ENCODE measurements at regions not wholly inside any gene's neighbourhood (a gene's known extent, or its start where the extent isn't known, plus 50 kb on each side); places are given as distances from the start of the nearest gene placed in this dataset.

GRCh38 chr2:126413079-126413478 lies 242.9 kb upstream of the GYPC start:
- DNase-seq: peak in 1 of 35 experiments; percentile 16

DNA sequence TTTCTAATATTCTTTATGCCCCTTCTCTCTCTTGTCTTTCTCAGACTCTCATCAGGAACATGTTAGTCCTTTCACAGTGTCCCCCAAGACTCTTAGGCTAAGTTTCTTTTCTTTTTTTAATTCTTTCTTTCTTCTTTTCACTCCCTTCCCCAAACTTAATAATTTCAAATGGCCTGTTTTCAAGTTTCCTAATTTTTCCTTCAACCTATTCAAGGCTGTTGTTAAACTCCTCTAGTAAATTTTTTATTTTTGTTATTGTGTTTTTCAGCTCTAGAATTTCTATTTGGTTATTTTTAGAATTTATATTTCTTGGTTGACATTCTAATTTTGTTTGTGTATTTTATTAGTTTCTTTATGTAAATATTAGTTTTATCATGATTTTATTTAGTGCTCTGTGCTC lies 236.6 kb upstream of the GYPC start:
- POLR2A ChIA-PET: no interaction called here
- H3K9me3 ChIP-seq: no peaks in the 10 kb centered on the region
- CTCF ChIA-PET: no interaction called here

More at GRCh38 chr2:126413079-126413478, 242.9 kb upstream of the GYPC start:
- Histone ChIP-seq H3K9me3 (no peaks in the 10 kb centered on the region), H3K27ac (ENCODE audit: low read length) (no peak overlapping the region), H3K4me1 (ENCODE audit: control insufficient read depth in 1 of 2, extremely low read depth in 1 of 2, insufficient read depth in 2 of 2, low read length in 2 of 2) (peaks cover 0 to 2% of the 10 kb centered on the region in 2 experiments), H3K27me3 (replicated peaks in 1 of 2; ENCODE audit: control insufficient read depth in 2 of 2, extremely low read depth in 1 of 2, insufficient read depth in 2 of 2, low read length in 1 of 2) (no peaks in the 10 kb centered on the region), H3K4me3 (ENCODE audit: control insufficient read depth in 1 of 2, extremely low read depth in 1 of 2, low read length in 1 of 2) (no peak overlapping the region), H3K36me3 (ENCODE audit: control insufficient read depth in 2 of 2, extremely low read depth in 1 of 2, insufficient read depth in 1 of 2, low read length in 1 of 2) (no peaks in the 10 kb centered on the region)
- H3K27me3 Mint-ChIP-seq: peaks cover 0 to 4% of the 10 kb centered on the region in 2 donors
- ChIA-PET POLR2A (no interaction called here), CTCF (interaction anchor here in 1 of 2 donors (0.6 to 1.2 kb wide), 2 partner anchors 15 to 70 kb away, joined by 3 read pairs; no protein-coding TSS in a partner anchor)
- peaks cover 0 to 3% (median 0%) of the 10 kb centered on the region in 3 donors for H3K9me3 Mint-ChIP-seq
- H3K36me3 Mint-ChIP-seq: no peaks in the 10 kb centered on the region
- H3K4me1 Mint-ChIP-seq: peaks cover 17 to 24% (median 18%) of the 10 kb centered on the region in 3 donors
- peak overlapping the region; percentile 3 to 82 for H3K27ac Mint-ChIP-seq
- peak overlapping the region in 2 of 3 donors; percentile 0 to 43 for H3K4me3 Mint-ChIP-seq
- no CpG with 5 or more reads among the region's 4 CpGs for WGBS (ENCODE audit: insufficient coverage)
- ATAC-seq (replicated peaks in 1 of 4): peak in 3 of 4 experiments; percentile 33 to 81 (median 50)

DNA sequence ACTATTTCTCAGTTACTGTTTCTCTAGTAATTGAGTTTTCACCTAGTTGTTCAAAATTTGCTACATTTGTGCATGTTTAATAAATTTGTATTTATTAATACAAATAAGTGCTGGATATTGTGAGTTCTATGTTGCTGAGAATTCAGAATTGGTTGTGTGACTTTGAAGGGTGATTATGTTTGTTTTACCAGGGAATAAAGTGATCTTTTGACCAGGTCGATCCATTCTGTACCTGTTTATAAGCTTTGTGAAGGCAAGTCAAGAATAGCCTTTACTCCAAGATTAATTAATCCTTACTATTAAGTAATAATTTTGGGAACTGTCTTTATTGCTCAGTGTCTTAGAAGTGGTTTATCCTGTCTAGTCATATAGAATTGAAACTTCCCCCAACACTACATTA lies 230.0 kb upstream of the GYPC start:
- H3K27ac Mint-ChIP-seq: no peak overlapping the region
- ATAC-seq (replicated peaks in 1 of 4) (no peak), DNase-seq (no peak)
- Histone ChIP-seq H3K9me3 (no peaks in the 10 kb centered on the region), H3K36me3 (ENCODE audit: control insufficient read depth in 2 of 2, extremely low read depth in 1 of 2, insufficient read depth in 1 of 2, low read length in 1 of 2) (no peaks in the 10 kb centered on the region), H3K27me3 (replicated peaks in 1 of 2; ENCODE audit: control insufficient read depth in 2 of 2, extremely low read depth in 1 of 2, insufficient read depth in 2 of 2, low read length in 1 of 2) (peaks cover 0 to 2% of the 10 kb centered on the region in 2 experiments), H3K4me1 (ENCODE audit: control insufficient read depth in 1 of 2, extremely low read depth in 1 of 2, insufficient read depth in 2 of 2, low read length in 2 of 2) (no peaks in the 10 kb centered on the region), H3K4me3 (ENCODE audit: control insufficient read depth in 1 of 2, extremely low read depth in 1 of 2, low read length in 1 of 2) (no peak overlapping the region), H3K27ac (ENCODE audit: low read length) (no peak overlapping the region)
- peaks cover 3 to 5% (median 4%) of the 10 kb centered on the region in 3 donors for H3K9me3 Mint-ChIP-seq
- H3K4me3 Mint-ChIP-seq: no peak overlapping the region
- H3K27me3 Mint-ChIP-seq: peaks cover 9 to 19% of the 10 kb centered on the region in 2 donors
- no peaks in the 10 kb centered on the region for H3K4me1 Mint-ChIP-seq
- POLR2A ChIA-PET: interaction anchor here in 1 of 2 donors (0.7 kb wide), 1 partner anchor 87 kb away, joined by 3 read pairs; no protein-coding TSS in a partner anchor
- CTCF ChIA-PET: no interaction called here
- no peaks in the 10 kb centered on the region for H3K36me3 Mint-ChIP-seq
- WGBS (ENCODE audit: insufficient coverage): no CpG with 5 or more reads among the region's 1 CpG

More for the DNA sequence above, 236.6 kb upstream of the GYPC start:
- DNase-seq: no peak
- no peaks in the 10 kb centered on the region for H3K36me3 Mint-ChIP-seq
- ATAC-seq (replicated peaks in 1 of 4): no peak
- no peak overlapping the region for H3K27ac ChIP-seq (ENCODE audit: low read length)
- no peak overlapping the region for H3K4me3 ChIP-seq (ENCODE audit: control insufficient read depth in 1 of 2, extremely low read depth in 1 of 2, low read length in 1 of 2)
- peaks cover 3 to 6% of the 10 kb centered on the region in 2 donors for H3K27me3 Mint-ChIP-seq
- H3K27ac Mint-ChIP-seq: no peak overlapping the region
- H3K36me3 ChIP-seq (ENCODE audit: control insufficient read depth in 2 of 2, extremely low read depth in 1 of 2, insufficient read depth in 1 of 2, low read length in 1 of 2): no peaks in the 10 kb centered on the region
- peaks cover 9 to 29% (median 16%) of the 10 kb centered on the region in 3 donors for H3K9me3 Mint-ChIP-seq
- no peaks in the 10 kb centered on the region for H3K27me3 ChIP-seq (replicated peaks in 1 of 2; ENCODE audit: control insufficient read depth in 2 of 2, extremely low read depth in 1 of 2, insufficient read depth in 2 of 2, low read length in 1 of 2)
- H3K4me1 Mint-ChIP-seq: no peaks in the 10 kb centered on the region
- H3K4me1 ChIP-seq (ENCODE audit: control insufficient read depth in 1 of 2, extremely low read depth in 1 of 2, insufficient read depth in 2 of 2, low read length in 2 of 2): no peaks in the 10 kb centered on the region
- no peak overlapping the region for H3K4me3 Mint-ChIP-seq

- H3K27me3 ChIP-seq (replicated peaks in 1 of 2; ENCODE audit: control insufficient read depth in 2 of 2, extremely low read depth in 1 of 2, insufficient read depth in 2 of 2, low read length in 1 of 2): peaks cover 0 to 4% of the 10 kb centered on the region in 2 experiments
- Mint-ChIP-seq H3K27ac (no peak overlapping the region), H3K36me3 (no peaks in the 10 kb centered on the region), H3K4me3 (no peak overlapping the region), H3K9me3 (no peaks in the 10 kb centered on the region), H3K4me1 (no peaks in the 10 kb centered on the region), H3K27me3 (peaks cover 9 to 14% of the 10 kb centered on the region in 2 donors)
- no peak overlapping the region for H3K4me3 ChIP-seq (ENCODE audit: control insufficient read depth in 1 of 2, extremely low read depth in 1 of 2, low read length in 1 of 2)
- H3K4me1 ChIP-seq (ENCODE audit: control insufficient read depth in 1 of 2, extremely low read depth in 1 of 2, insufficient read depth in 2 of 2, low read length in 2 of 2): no peaks in the 10 kb centered on the region
- DNase-seq (no peak), ATAC-seq (replicated peaks in 1 of 4) (no peak)
- H3K36me3 ChIP-seq (ENCODE audit: control insufficient read depth in 2 of 2, extremely low read depth in 1 of 2, insufficient read depth in 1 of 2, low read length in 1 of 2): no peaks in the 10 kb centered on the region
- no peaks in the 10 kb centered on the region for H3K9me3 ChIP-seq
- POLR2A ChIA-PET: no interaction called here
- no peak overlapping the region for H3K27ac ChIP-seq (ENCODE audit: low read length)
- CTCF ChIA-PET: no interaction called here
These were observed 226.9 kb upstream of the GYPC start for GRCh38 chr2:126429103-126429502.

- Histone ChIP-seq H3K36me3 (ENCODE audit: control insufficient read depth in 2 of 2, extremely low read depth in 1 of 2, insufficient read depth in 1 of 2, low read length in 1 of 2) (no peaks in the 10 kb centered on the region), H3K9me3 (no peaks in the 10 kb centered on the region), H3K27me3 (replicated peaks in 1 of 2; ENCODE audit: control insufficient read depth in 2 of 2, extremely low read depth in 1 of 2, insufficient read depth in 2 of 2, low read length in 1 of 2) (peaks cover 0 to 2% of the 10 kb centered on the region in 2 experiments), H3K27ac (ENCODE audit: low read length) (no peak overlapping the region), H3K4me3 (ENCODE audit: control insufficient read depth in 1 of 2, extremely low read depth in 1 of 2, low read length in 1 of 2) (no peak overlapping the region), H3K4me1 (ENCODE audit: control insufficient read depth in 1 of 2, extremely low read depth in 1 of 2, insufficient read depth in 2 of 2, low read length in 2 of 2) (no peaks in the 10 kb centered on the region)
- CTCF ChIA-PET: no interaction called here
- Mint-ChIP-seq H3K9me3 (no peaks in the 10 kb centered on the region), H3K27ac (no peak overlapping the region), H3K36me3 (no peaks in the 10 kb centered on the region), H3K27me3 (peaks cover 9 to 17% of the 10 kb centered on the region in 2 donors), H3K4me3 (no peak overlapping the region), H3K4me1 (no peaks in the 10 kb centered on the region)
- DNase-seq (no peak), ATAC-seq (replicated peaks in 1 of 4) (no peak)
- 81% methylated on average over 2 of the region's 4 CpGs for WGBS (ENCODE audit: insufficient coverage)
- POLR2A ChIA-PET: no interaction called here
These were observed 224.8 kb upstream of the GYPC start for GRCh38 chr2:126431136-126431535.

DNA sequence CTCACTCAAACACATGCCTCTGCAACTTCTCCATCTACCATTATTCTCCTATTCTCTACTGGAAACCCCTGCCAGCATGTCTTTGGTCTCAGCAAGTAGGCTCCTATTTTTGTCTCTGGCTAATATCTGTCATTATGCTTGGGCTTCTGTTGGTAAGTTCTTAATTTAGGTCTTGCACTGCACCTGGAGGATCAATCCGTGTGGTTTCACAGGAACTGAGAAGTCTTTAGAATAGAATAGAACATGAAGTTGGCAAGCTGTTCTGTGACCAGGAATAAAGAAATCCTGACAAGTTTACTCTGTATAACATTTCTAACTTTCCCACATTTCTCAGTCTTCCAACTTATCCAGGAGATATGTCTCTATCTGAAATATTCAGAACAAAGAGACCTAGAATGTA lies 219.5 kb upstream of the GYPC start:
- no peak overlapping the region for H3K4me3 Mint-ChIP-seq
- H3K4me1 ChIP-seq (ENCODE audit: control insufficient read depth in 1 of 2, extremely low read depth in 1 of 2, insufficient read depth in 2 of 2, low read length in 2 of 2): no peaks in the 10 kb centered on the region
- H3K36me3 Mint-ChIP-seq: no peaks in the 10 kb centered on the region
- no peaks in the 10 kb centered on the region for H3K9me3 Mint-ChIP-seq
- POLR2A ChIA-PET: no interaction called here
- H3K27me3 ChIP-seq (replicated peaks in 1 of 2; ENCODE audit: control insufficient read depth in 2 of 2, extremely low read depth in 1 of 2, insufficient read depth in 2 of 2, low read length in 1 of 2): peaks cover 0 to under 1% of the 10 kb centered on the region in 2 experiments
- DNase-seq: no peak
- WGBS (ENCODE audit: insufficient coverage): no CpG with 5 or more reads among the region's 1 CpG
- no peaks in the 10 kb centered on the region for H3K9me3 ChIP-seq
- H3K36me3 ChIP-seq (ENCODE audit: control insufficient read depth in 2 of 2, extremely low read depth in 1 of 2, insufficient read depth in 1 of 2, low read length in 1 of 2): no peaks in the 10 kb centered on the region
- no peak overlapping the region for H3K27ac Mint-ChIP-seq
- CTCF ChIA-PET: no interaction called here
- no peak for ATAC-seq (replicated peaks in 1 of 4)
- H3K4me3 ChIP-seq (ENCODE audit: control insufficient read depth in 1 of 2, extremely low read depth in 1 of 2, low read length in 1 of 2): no peak overlapping the region
- no peaks in the 10 kb centered on the region for H3K4me1 Mint-ChIP-seq
- no peak overlapping the region for H3K27ac ChIP-seq (ENCODE audit: low read length)
- H3K27me3 Mint-ChIP-seq: peaks cover 2 to 14% of the 10 kb centered on the region in 2 donors

- ChIA-PET CTCF (no interaction called here), POLR2A (no interaction called here)
- Mint-ChIP-seq H3K27ac (no peak overlapping the region), H3K4me1 (no peaks in the 10 kb centered on the region), H3K27me3 (peaks cover 2 to 14% of the 10 kb centered on the region in 2 donors), H3K9me3 (no peaks in the 10 kb centered on the region), H3K4me3 (no peak overlapping the region), H3K36me3 (no peaks in the 10 kb centered on the region)
- Histone ChIP-seq H3K4me3 (ENCODE audit: control insufficient read depth in 1 of 2, extremely low read depth in 1 of 2, low read length in 1 of 2) (no peak overlapping the region), H3K27me3 (replicated peaks in 1 of 2; ENCODE audit: control insufficient read depth in 2 of 2, extremely low read depth in 1 of 2, insufficient read depth in 2 of 2, low read length in 1 of 2) (no peaks in the 10 kb centered on the region), H3K27ac (ENCODE audit: low read length) (no peak overlapping the region), H3K4me1 (ENCODE audit: control insufficient read depth in 1 of 2, extremely low read depth in 1 of 2, insufficient read depth in 2 of 2, low read length in 2 of 2) (no peaks in the 10 kb centered on the region), H3K9me3 (no peaks in the 10 kb centered on the region), H3K36me3 (ENCODE audit: control insufficient read depth in 2 of 2, extremely low read depth in 1 of 2, insufficient read depth in 1 of 2, low read length in 1 of 2) (no peaks in the 10 kb centered on the region)
- DNase-seq: no peak
- ATAC-seq (replicated peaks in 1 of 4): no peak
- 73% methylated on average over 2 of the region's 6 CpGs for WGBS (ENCODE audit: insufficient coverage)
These were observed 218.9 kb upstream of the GYPC start for GRCh38 chr2:126437016-126437415.
